SK-N-SH (cell line): ENCODE measurements at regions not wholly inside any gene's neighbourhood (a gene's known extent, or its start where the extent isn't known, plus 50 kb on each side); places are given as distances from the start of the nearest gene placed in this dataset.

ENCODE experiments used
- CTCF ChIA-PET: fragments of 300-600, 350-600 bp; formaldehyde crosslinking; extraction: SDS; loops from one replicate; lab custom pipeline; 2021; lab: Yijun Ruan, JAX
- POLR2A ChIA-PET: fragments of 350-600 bp; sonication (Branson Sonifier 250); formaldehyde crosslinking; extraction: SDS; loops from one replicate; lab custom pipeline; 2020; ENCODE audit warnings: antibody characterized with exemption, inconsistent platforms; lab: Yijun Ruan, JAX
- DNase-seq: peaks from one replicate; pipeline ENCODE4 v3.0.0; 2012
- H2AFZ ChIP-seq: fragments of 200-600 bp; sonication (generic); 2 replicates; pipeline ENCODE4 v1.8.1; 2016; ENCODE audit warnings: antibody characterized with exemption, mild to moderate bottlenecking, low read depth
- H3F3A ChIP-seq: fragments of 200-600 bp; sonication (generic); replicated peaks from 2 replicates; pipeline ENCODE3; 2016; ENCODE audit warnings: antibody characterized with exemption, mild to moderate bottlenecking; ENCODE audit not compliant: insufficient read depth
- H3K27ac ChIP-seq, 2 experiments: fragments of 200-500 bp in 1 of 2; fragments of 200-600 bp in 1 of 2; sonication (Bioruptor generic) in 1 of 2; sonication (generic), shearing (Covaris generic) in 1 of 2; 2 replicates each; pipeline versions ENCODE4 v1.5.1 to v1.6.1; 2014 to 2016; ENCODE audit warnings: low read depth in 2 of 2, inconsistent platforms in 1 of 2, low read length in 1 of 2, mild to moderate bottlenecking in 1 of 2, mixed read lengths in 1 of 2
- H3K27me3 ChIP-seq: fragments of 200-600 bp; sonication (generic), shearing (Covaris generic); 2 replicates; pipeline ENCODE4 v1.6.1; 2016; ENCODE audit warnings: mixed run types; ENCODE audit not compliant: insufficient read depth
- H3K36me3 ChIP-seq, 2 experiments: fragments of 200-500 bp in 1 of 2; fragments of 200-600 bp in 1 of 2; sonication (Bioruptor generic) in 1 of 2; sonication (generic) in 1 of 2; replicated peaks in 1 of 2; 2 replicates each; pipeline versions ENCODE3 to v1.5.1; 2014 to 2016; ENCODE audit warnings: low read length in 1 of 2, mild to moderate bottlenecking in 1 of 2; ENCODE audit not compliant: insufficient read depth in 2 of 2, control insufficient read depth in 1 of 2
- H3K4me1 ChIP-seq, 2 experiments: fragments of 200-500 bp in 1 of 2; fragments of 200-600 bp in 1 of 2; sonication (Bioruptor generic) in 1 of 2; sonication (generic), shearing (Covaris generic) in 1 of 2; 2 replicates each; pipeline versions ENCODE4 v1.5.1 to v1.6.1; 2014 to 2016; ENCODE audit warnings: low read depth in 1 of 2, low read length in 1 of 2, mixed run types in 1 of 2; ENCODE audit not compliant: insufficient read depth in 2 of 2, control insufficient read depth in 1 of 2
- H3K4me2 ChIP-seq: fragments of 200-600 bp; sonication (generic), shearing (Covaris generic); 2 replicates; pipeline ENCODE4 v1.6.1; 2017; ENCODE audit warnings: mixed run types
- H3K4me3 ChIP-seq, 2 experiments: fragments of 200-500 bp in 1 of 2; fragments of 200-600 bp in 1 of 2; sonication (Bioruptor generic) in 1 of 2; sonication (generic), shearing (Covaris generic) in 1 of 2; 2 replicates each; pipeline versions ENCODE4 v1.5.1 to v1.8.1; 2014 to 2016; ENCODE audit warnings: low read depth in 2 of 2, inconsistent platforms in 1 of 2, low read length in 1 of 2, mild to moderate bottlenecking in 1 of 2, mixed read lengths in 1 of 2, moderate library complexity in 1 of 2
- H3K79me2 ChIP-seq: fragments of 200-600 bp; sonication (generic); 2 replicates; pipeline ENCODE4 v1.8.1; 2017; ENCODE audit warnings: mild to moderate bottlenecking; ENCODE audit not compliant: insufficient read depth
- H3K9ac ChIP-seq: fragments of 200-600 bp; sonication (generic); 2 replicates; pipeline ENCODE4 v1.6.1; 2017; ENCODE audit warnings: mixed run types
- H3K9me2 ChIP-seq: fragments of 200-600 bp; sonication (generic); 2 replicates; pipeline ENCODE4 v1.6.1; 2017; ENCODE audit warnings: mixed run types
- H3K9me3 ChIP-seq: fragments of 200-600 bp; sonication (generic); 2 replicates; pipeline ENCODE4 v1.6.1; 2017; ENCODE audit warnings: mixed run types, mild to moderate bottlenecking, moderate library complexity
- H4K20me1 ChIP-seq: fragments of 200-600 bp; sonication (generic); 2 replicates; pipeline ENCODE4 v1.6.1; 2017; ENCODE audit warnings: mild to moderate bottlenecking, mixed run types; ENCODE audit not compliant: insufficient read depth
- ELF1 ChIP-seq: IDR thresholded peaks from 2 replicates; pipeline ENCODE4 v1.4.0; 2012
- EZH2phosphoT487 ChIP-seq: fragments of 200-600 bp; sonication (generic); IDR thresholded peaks from 2 replicates; pipeline ENCODE4 v1.6.1; 2017; ENCODE audit warnings: low read depth, mixed run types, mild to moderate bottlenecking, antibody characterized with exemption, moderate library complexity, borderline replicate concordance
- FOXM1 ChIP-seq: IDR thresholded peaks from 2 replicates; pipeline ENCODE4 v1.4.0; 2012; ENCODE audit warnings: low read depth, mild to moderate bottlenecking
- JUND ChIP-seq: IDR thresholded peaks from 2 replicates; pipeline ENCODE4 v1.4.0; 2012
- MEF2A ChIP-seq: IDR thresholded peaks from 2 replicates; pipeline ENCODE4 v1.4.0; 2012; ENCODE audit warnings: low read depth, borderline replicate concordance
- MXI1 ChIP-seq: IDR thresholded peaks from 2 replicates; pipeline ENCODE4 v1.6.1; 2012; ENCODE audit warnings: mild to moderate bottlenecking, low read depth, low read length, improper control_type of control experiment
- NFIC ChIP-seq: IDR thresholded peaks from 2 replicates; pipeline ENCODE4 v1.4.0; 2012; ENCODE audit warnings: borderline replicate concordance
- RCOR1 ChIP-seq: fragments of 150-350 bp; IDR thresholded peaks from 2 replicates; pipeline ENCODE4 v1.6.1; 2017; ENCODE audit warnings: antibody characterized with exemption, low read length
- REST ChIP-seq: IDR thresholded peaks from 2 replicates; pipeline ENCODE4 v1.6.1; 2012; ENCODE audit warnings: mild to moderate bottlenecking, low read depth, low read length, moderate library complexity
- SIN3A ChIP-seq: IDR thresholded peaks from 2 replicates; pipeline ENCODE4 v1.6.1; 2012; ENCODE audit warnings: low read depth, mild to moderate bottlenecking, low read length, moderate library complexity, borderline replicate concordance
- SMC3 ChIP-seq: IDR thresholded peaks from 2 replicates; pipeline ENCODE4 v1.6.1; 2012; ENCODE audit warnings: low read depth, low read length, improper control_type of control experiment
- TAF1 ChIP-seq: IDR thresholded peaks from 2 replicates; pipeline ENCODE4 v1.6.1; 2012; ENCODE audit warnings: low read depth, mild to moderate bottlenecking, low read length, moderate library complexity, borderline replicate concordance
- TEAD4 ChIP-seq: IDR thresholded peaks from 2 replicates; pipeline ENCODE4 v1.4.0; 2012; ENCODE audit warnings: mild to moderate bottlenecking, borderline replicate concordance; ENCODE audit not compliant: insufficient read depth
- ZBTB33 ChIP-seq: IDR thresholded peaks from 2 replicates; pipeline ENCODE4 v1.4.0; 2012; ENCODE audit warnings: low read depth, borderline replicate concordance
- WGBS: methylation state at CpG from one replicate; pipeline ENCODE4 v1.1.6; 2017; ENCODE audit warnings: low lambda C conversion rate; 5-methylcytosine and 5-hydroxymethylcytosine counted together

- no peak overlapping the region for H3K27ac ChIP-seq
- peaks cover 0 to 3% of the 10 kb centered on the region in 2 experiments; a peak in 2 of 4 replicates for H3K4me1 ChIP-seq
- H4K20me1 ChIP-seq = no peaks in the 10 kb centered on the region
- no peaks in the 10 kb centered on the region for H3F3A ChIP-seq
- TF ChIP-seq REST (no peak), ZBTB33 (no peak), JUND (no peak), RCOR1 (no peak), NFIC (no peak), TEAD4 (no peak), FOXM1 (no peak), EZH2phosphoT487 (no peak), MEF2A (no peak), SIN3A (no peak), ELF1 (no peak), SMC3 (no peak), MXI1 (no peak), TAF1 (no peak)
- no peak overlapping the region for H3K4me3 ChIP-seq
- no peaks in the 10 kb centered on the region for H3K79me2 ChIP-seq
- no peak overlapping the region for H3K9ac ChIP-seq
- H3K9me2 ChIP-seq = no peaks in the 10 kb centered on the region
- no peak overlapping the region for H3K4me2 ChIP-seq
- no peaks in the 10 kb centered on the region for H3K27me3 ChIP-seq
- POLR2A ChIA-PET = no interaction called here
- DNase-seq = no peak
- H3K9me3 ChIP-seq = no peaks in the 10 kb centered on the region
- CTCF ChIA-PET = interaction anchor here (1.5 kb wide), 1 partner anchor 14 kb away, joined by 3 read pairs; no protein-coding TSS in a partner anchor
- 31% methylated on average over 3 of the region's 3 CpGs for WGBS
- no peaks in the 10 kb centered on the region for H3K36me3 ChIP-seq
- H2AFZ ChIP-seq = no peak overlapping the region
Measured at GRCh38 chr20:40467067-40467466, 222.0 kb downstream of the MAFB start.
